KMS-11 (cell line): ENCODE measurements at regions not wholly inside any gene's neighbourhood (a gene's known extent, or its start where the extent isn't known, plus 50 kb on each side); places are given as distances from the start of the nearest gene placed in this dataset.

Experiments
- H2AFZ ChIP-seq: fragments of 200-600 bp; sonication (generic); 2 replicates; pipeline ENCODE4 v1.6.1; 2016; ENCODE audit warnings: antibody characterized with exemption, mixed run types, low read depth
- H3K27ac ChIP-seq: fragments of 200-600 bp; sonication (generic); 2 replicates; pipeline ENCODE4 v1.6.1; 2016; ENCODE audit warnings: mild to moderate bottlenecking, mixed run types
- H3K27me3 ChIP-seq: fragments of 200-600 bp; sonication (generic); 2 replicates; pipeline ENCODE4 v1.6.1; 2017; ENCODE audit warnings: mild to moderate bottlenecking, low read depth, mixed run types, moderate library complexity; ENCODE audit not compliant: insufficient read depth
- H3K36me3 ChIP-seq: fragments of 200-600 bp; sonication (generic); 2 replicates; pipeline ENCODE4 v1.6.1; 2017; ENCODE audit warnings: mild to moderate bottlenecking, mixed run types; ENCODE audit not compliant: insufficient read depth
- H3K4me1 ChIP-seq: fragments of 200-600 bp; sonication (generic); 2 replicates; pipeline ENCODE4 v1.6.1; 2016; ENCODE audit warnings: mild to moderate bottlenecking, low read depth, mixed run types; ENCODE audit not compliant: poor library complexity, severe bottlenecking
- H3K4me2 ChIP-seq: fragments of 200-600 bp; sonication (generic); 2 replicates; pipeline ENCODE4 v1.7.0; 2016; ENCODE audit warnings: mild to moderate bottlenecking, mixed run types
- H3K4me3 ChIP-seq: fragments of 200-600 bp; sonication (generic); IDR thresholded peaks from 2 replicates; pipeline ENCODE4 v1.6.1; 2017; ENCODE audit warnings: low read depth, low read length, mixed read lengths; ENCODE audit not compliant: insufficient read depth
- H3K79me2 ChIP-seq: fragments of 200-600 bp; sonication (generic); 2 replicates; pipeline ENCODE4 v1.6.1; 2016; ENCODE audit warnings: low read depth, mixed run types; ENCODE audit not compliant: insufficient read depth
- H3K9ac ChIP-seq: fragments of 200-600 bp; sonication (generic); 2 replicates; pipeline ENCODE4 v1.6.1; 2016; ENCODE audit warnings: mild to moderate bottlenecking, mixed run types
- H4K20me1 ChIP-seq: fragments of 200-600 bp; sonication (generic); 2 replicates; pipeline ENCODE4 v1.6.1; 2016; ENCODE audit warnings: mild to moderate bottlenecking, mixed run types; ENCODE audit not compliant: insufficient read depth
- CTCF ChIP-seq: fragments of 200-600 bp; sonication (generic); conservative IDR thresholded peaks from 2 replicates; pipeline ENCODE4 v1.6.1; 2017; ENCODE audit warnings: low read depth, mild to moderate bottlenecking, antibody characterized with exemption, low read length, moderate library complexity, mixed read lengths

GRCh38 chr11:123360267-123360936 is 69.7 kb upstream of the GRAMD1B start:
- H3K4me1 ChIP-seq, result no peaks in the 10 kb centered on the region
- TF ChIP-seq CTCF, result no peak
- H2AFZ ChIP-seq, result no peak overlapping the region

DNA sequence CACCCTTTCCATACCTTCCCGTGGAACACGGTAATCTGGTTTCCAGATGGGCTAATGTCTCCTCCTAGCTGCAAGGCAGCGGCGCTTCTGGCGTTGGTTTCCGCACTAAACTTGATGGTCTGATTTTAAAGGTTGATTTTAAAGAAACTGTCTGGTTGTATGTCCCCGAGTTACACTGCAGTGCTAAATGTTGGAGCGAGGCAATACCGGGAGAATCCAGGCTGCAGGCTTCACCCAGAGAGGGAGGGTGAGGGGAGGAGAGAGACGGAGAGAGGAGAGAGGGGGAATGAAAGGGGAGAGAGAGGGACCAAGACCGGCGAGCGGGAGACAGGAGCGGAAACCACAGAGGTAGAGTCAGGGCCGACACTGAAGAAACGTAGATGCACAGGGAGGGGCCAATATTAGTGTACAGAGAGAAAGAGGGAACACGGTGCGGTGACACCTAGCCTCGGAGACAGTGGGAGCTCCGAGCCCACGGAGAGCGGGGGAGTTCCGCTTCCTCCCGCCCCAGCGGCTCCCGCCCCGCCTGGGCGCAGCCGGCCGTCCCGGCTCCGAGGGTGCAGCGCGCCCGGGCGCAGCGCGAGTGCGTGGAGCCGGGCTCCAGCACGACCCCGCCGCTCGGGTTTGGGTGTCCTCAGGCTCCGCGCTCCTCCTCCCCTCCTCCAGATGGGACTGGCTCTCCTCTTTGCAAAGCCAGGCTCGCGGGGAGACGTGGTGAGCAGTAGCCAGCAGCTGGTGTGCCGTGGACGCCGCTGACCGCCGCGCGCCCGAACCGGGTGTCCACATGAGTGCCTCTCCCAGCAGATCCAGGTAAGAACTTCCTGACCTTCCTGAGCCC is 71.9 kb upstream of the GRAMD1B start:
- Histone ChIP-seq H2AFZ (no peak overlapping the region), H3K36me3 (no peaks in the 10 kb centered on the region), H4K20me1 (no peaks in the 10 kb centered on the region), H3K27me3 (no peaks in the 10 kb centered on the region), H3K4me1 (no peaks in the 10 kb centered on the region), H3K27ac (no peak overlapping the region), H3K9ac (no peak overlapping the region), H3K79me2 (no peaks in the 10 kb centered on the region), H3K4me3 (no peak overlapping the region), H3K4me2 (no peak overlapping the region)
- no peak for TF ChIP-seq CTCF

More at GRCh38 chr11:123360267-123360936, 69.7 kb upstream of the GRAMD1B start:
- Histone ChIP-seq H3K9ac (no peak overlapping the region), H3K4me3 (no peak overlapping the region), H4K20me1 (no peaks in the 10 kb centered on the region), H3K79me2 (no peaks in the 10 kb centered on the region), H3K4me2 (no peak overlapping the region), H3K27ac (no peak overlapping the region), H3K36me3 (no peaks in the 10 kb centered on the region), H3K27me3 (no peaks in the 10 kb centered on the region)

DNA sequence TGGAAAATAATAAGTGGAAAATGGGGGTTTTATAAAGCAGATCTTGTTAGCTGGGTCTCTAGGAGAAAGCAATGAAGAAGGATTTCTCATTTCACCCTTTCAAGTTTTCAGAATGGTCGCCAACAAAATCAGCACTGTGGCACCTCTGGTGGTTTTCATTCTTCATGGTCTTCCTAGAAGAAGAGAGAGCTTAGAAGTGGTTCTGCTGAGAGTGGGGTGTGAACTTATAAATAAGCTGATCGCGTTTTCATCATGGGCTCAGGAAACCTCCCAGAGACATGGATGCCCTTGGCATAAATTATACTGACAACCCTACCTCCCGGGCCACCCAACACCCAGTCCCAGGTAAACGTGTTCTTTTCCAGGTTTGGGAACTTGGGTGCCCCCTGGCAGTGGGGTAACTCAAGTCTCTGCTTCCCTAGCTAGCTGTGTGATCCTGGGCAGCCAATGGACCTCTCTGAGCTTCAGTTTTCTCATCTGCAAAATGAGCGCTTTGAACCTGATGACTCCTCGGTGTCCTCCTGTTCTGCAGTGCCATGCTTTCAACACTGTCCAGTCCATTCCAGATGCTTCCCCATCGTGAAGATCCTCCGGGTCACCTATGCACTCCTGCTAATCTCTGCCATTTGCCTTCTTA is 72.6 kb upstream of the GRAMD1B start:
- H2AFZ ChIP-seq, result no peak overlapping the region

DNA sequence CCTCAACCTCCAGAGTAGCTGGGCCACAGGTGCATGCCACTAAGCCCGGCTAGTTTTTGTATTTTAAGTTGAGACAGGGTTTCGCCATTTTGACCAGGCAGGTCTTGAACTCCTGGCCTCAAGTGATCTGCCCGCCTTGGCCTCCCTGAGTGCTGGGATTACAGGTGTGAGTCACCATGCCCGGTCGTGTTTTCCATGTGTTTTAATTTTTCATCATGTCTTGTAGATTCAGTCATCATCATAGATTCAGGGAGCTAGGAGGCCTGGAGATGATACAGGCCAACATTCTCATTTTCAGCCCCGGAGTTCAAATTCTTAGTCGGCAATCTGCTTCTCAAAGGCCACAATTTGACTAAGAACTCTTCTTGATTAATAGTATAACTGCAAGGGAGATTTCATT is 73.5 kb upstream of the GRAMD1B start:
- H3K79me2 ChIP-seq, result no peaks in the 10 kb centered on the region
- no peak overlapping the region for H2AFZ ChIP-seq
- no peaks in the 10 kb centered on the region for H3K27me3 ChIP-seq
- no peaks in the 10 kb centered on the region for H4K20me1 ChIP-seq
- no peak for TF ChIP-seq CTCF
- no peaks in the 10 kb centered on the region for H3K4me1 ChIP-seq
- no peak overlapping the region for H3K27ac ChIP-seq
- no peaks in the 10 kb centered on the region for H3K36me3 ChIP-seq
- H3K9ac ChIP-seq, result no peak overlapping the region
- H3K4me3 ChIP-seq, result no peak overlapping the region
- no peak overlapping the region for H3K4me2 ChIP-seq

More for the DNA sequence above, 72.6 kb upstream of the GRAMD1B start:
- H3K4me1 ChIP-seq, result no peaks in the 10 kb centered on the region
- H3K27ac ChIP-seq, result no peak overlapping the region
- no peaks in the 10 kb centered on the region for H3K79me2 ChIP-seq
- H3K4me2 ChIP-seq, result no peak overlapping the region
- no peak overlapping the region for H3K9ac ChIP-seq
- no peaks in the 10 kb centered on the region for H3K36me3 ChIP-seq
- no peaks in the 10 kb centered on the region for H4K20me1 ChIP-seq
- H3K27me3 ChIP-seq, result no peaks in the 10 kb centered on the region
- no peak for TF ChIP-seq CTCF
- no peak overlapping the region for H3K4me3 ChIP-seq
